IMR-90 (cell line): ENCODE measurements at regions not wholly inside any gene's neighbourhood (a gene's known extent, or its start where the extent isn't known, plus 50 kb on each side); places are given as distances from the start of the nearest gene placed in this dataset.

Experiments used
- ATAC-seq: fragments of 200-7000 bp; cut with Tn5 transposase; 2 replicates; pipeline ENCODE4 v1.9.1; 2020; ENCODE audit warnings: low read depth, mild to moderate bottlenecking, moderate library complexity
- BruUV-seq: library from RNA; stranded (reverse); fragments of 400-500 nt; replicated peaks from 2 replicates; lab custom pipeline; 2021; lab: Mats Ljungman, UMichigan
- CTCF ChIA-PET: fragments of 300-600 bp; formaldehyde crosslinking; extraction: SDS; loops from one replicate; lab custom pipeline; 2021; ENCODE audit warnings: antibody characterized with exemption; lab: Yijun Ruan, JAX
- POLR2A ChIA-PET: fragments of 300-600 bp; sonication (Branson Sonifier 250); formaldehyde crosslinking; loops from one replicate; lab custom pipeline; 2022; ENCODE audit warnings: antibody characterized with exemption; ENCODE audit not compliant: unreplicated experiment; lab: Charles Lee
- DNase-seq: peaks from one replicate; pipeline ENCODE4 v3.0.0; 2013
- H2AFZ ChIP-seq: replicated peaks from 2 replicates; pipeline ENCODE3; 2013; ENCODE audit warnings: low read length, mild to moderate bottlenecking; ENCODE audit not compliant: poor library complexity
- H2AK5ac ChIP-seq: 2 replicates; pipeline ENCODE4 v1.6.1; 2013; ENCODE audit warnings: low read depth, low read length, inconsistent platforms
- H2AK9ac ChIP-seq: replicated peaks from 2 replicates; pipeline ENCODE3; 2013; ENCODE audit warnings: mild to moderate bottlenecking, low read depth, low read length, moderate library complexity; ENCODE audit not compliant: poor library complexity
- H2BK120ac ChIP-seq: 2 replicates; pipeline ENCODE4 v1.6.1; 2013; ENCODE audit warnings: low read depth, low read length, inconsistent platforms
- H2BK15ac ChIP-seq: 3 replicates; pipeline ENCODE4 v1.6.1; 2013; ENCODE audit warnings: low read depth, low read length, inconsistent platforms
- H2BK20ac ChIP-seq: 2 replicates; pipeline ENCODE4 v1.6.1; 2013; ENCODE audit warnings: low read depth, mild to moderate bottlenecking, inconsistent platforms, low read length, moderate library complexity
- H2BK5ac ChIP-seq: 2 replicates; pipeline ENCODE4 v1.6.1; 2013; ENCODE audit warnings: mild to moderate bottlenecking, low read depth, low read length, inconsistent platforms; ENCODE audit not compliant: poor library complexity, severe bottlenecking
- H3K14ac ChIP-seq: replicated peaks from 2 replicates; pipeline ENCODE4 v1.6.1; 2013; ENCODE audit warnings: low read depth, low read length, inconsistent platforms
- H3K18ac ChIP-seq: 2 replicates; pipeline ENCODE4 v1.6.1; 2013; ENCODE audit warnings: low read depth, low read length, control low read depth
- H3K23ac ChIP-seq: 2 replicates; pipeline ENCODE4 v1.6.1; 2013; ENCODE audit warnings: low read depth, low read length, inconsistent platforms
- H3K27ac ChIP-seq: 2 replicates; pipeline ENCODE4 v1.5.1; 2013; ENCODE audit warnings: mild to moderate bottlenecking, control low read depth, low read length; ENCODE audit not compliant: insufficient read depth
- H3K27me3 ChIP-seq: 2 replicates; pipeline ENCODE4 v1.6.1; 2013; ENCODE audit warnings: low read length; ENCODE audit not compliant: control insufficient read depth, insufficient read depth
- H3K36me3 ChIP-seq: 2 replicates; pipeline ENCODE4 v1.6.1; 2013; ENCODE audit warnings: low read length, mixed read lengths; ENCODE audit not compliant: control insufficient read depth, insufficient read depth
- H3K4ac ChIP-seq: 2 replicates; pipeline ENCODE4 v1.6.1; 2013; ENCODE audit warnings: low read depth, low read length, inconsistent platforms
- H3K4me1 ChIP-seq: 2 replicates; pipeline ENCODE4 v1.6.1; 2013; ENCODE audit warnings: low read length, mixed read lengths; ENCODE audit not compliant: control insufficient read depth, insufficient read depth
- H3K4me2 ChIP-seq: 2 replicates; pipeline ENCODE4 v1.6.1; 2013; ENCODE audit warnings: low read depth, mild to moderate bottlenecking, control low read depth, low read length, moderate library complexity
- H3K4me3 ChIP-seq: 2 replicates; pipeline ENCODE4 v1.5.1; 2013; ENCODE audit warnings: low read depth, mild to moderate bottlenecking, control low read depth, low read length, moderate library complexity; ENCODE audit not compliant: insufficient read depth
- H3K56ac ChIP-seq: 2 replicates; pipeline ENCODE4 v1.6.1; 2013; ENCODE audit warnings: low read length, inconsistent platforms; ENCODE audit not compliant: insufficient read depth; ENCODE audit errors: extremely low read depth
- H3K79me1 ChIP-seq, 2 experiments: 2 replicates each; pipeline ENCODE4 v1.6.1; 2013; ENCODE audit warnings: low read length in 2 of 2, inconsistent platforms in 1 of 2, low read depth in 1 of 2
- H3K9ac ChIP-seq: 2 replicates; pipeline ENCODE4 v1.6.1; 2013; ENCODE audit warnings: low read depth, low read length, control low read depth
- H3K9me1 ChIP-seq: 2 replicates; pipeline ENCODE4 v1.6.1; 2013; ENCODE audit warnings: low read length, inconsistent platforms; ENCODE audit not compliant: insufficient read depth
- H3K9me3 ChIP-seq: 2 replicates; pipeline ENCODE4 v1.6.1; 2013; ENCODE audit warnings: low read length; ENCODE audit not compliant: control insufficient read depth, insufficient read depth
- H4K20me1 ChIP-seq: 2 replicates; pipeline ENCODE4 v1.6.1; 2013; ENCODE audit warnings: low read length, inconsistent platforms; ENCODE audit not compliant: insufficient read depth
- H4K5ac ChIP-seq: 2 replicates; pipeline ENCODE4 v1.6.1; 2013; ENCODE audit warnings: mild to moderate bottlenecking, low read depth, low read length, control low read depth
- H4K8ac ChIP-seq, 2 experiments: 2 replicates each; pipeline ENCODE4 v1.6.1; 2013; ENCODE audit warnings: low read depth in 2 of 2, low read length in 2 of 2, control low read depth in 1 of 2, inconsistent platforms in 1 of 2
- H4K91ac ChIP-seq: 2 replicates; pipeline ENCODE4 v1.6.1; 2013; ENCODE audit warnings: low read depth, low read length, inconsistent platforms; ENCODE audit not compliant: insufficient read depth
- CEBPB ChIP-seq: IDR thresholded peaks from 2 replicates; pipeline ENCODE4 v1.6.1; 2012; ENCODE audit warnings: low read depth, low read length, improper control_type of control experiment
- CHD1 ChIP-seq: IDR thresholded peaks from 2 replicates; pipeline ENCODE4 v1.6.1; 2012; ENCODE audit warnings: low read depth, low read length, improper control_type of control experiment
- MXI1 ChIP-seq: IDR thresholded peaks from 2 replicates; pipeline ENCODE4 v1.6.1; 2012; ENCODE audit warnings: low read depth, mild to moderate bottlenecking, low read length, moderate library complexity, borderline replicate concordance
- NFE2L2 ChIP-seq: fragments of 150-350 bp; IDR thresholded peaks from 2 replicates; pipeline ENCODE4 v1.6.1; 2016; ENCODE audit warnings: low read depth, mild to moderate bottlenecking, low read length
- POLR2A ChIP-seq: IDR thresholded peaks from 2 replicates; pipeline ENCODE4 v1.6.1; 2012; ENCODE audit warnings: mild to moderate bottlenecking, low read depth, low read length
- RAD21 ChIP-seq: IDR thresholded peaks from 2 replicates; pipeline ENCODE4 v1.6.1; 2012; ENCODE audit warnings: low read length, improper control_type of control experiment
- RCOR1 ChIP-seq: IDR thresholded peaks from 2 replicates; pipeline ENCODE4 v1.6.1; 2012; ENCODE audit warnings: mild to moderate bottlenecking, low read length, improper control_type of control experiment; ENCODE audit not compliant: insufficient replicate concordance
- RFX5 ChIP-seq: IDR thresholded peaks from 2 replicates; pipeline ENCODE4 v1.8.0; 2012; ENCODE audit warnings: low read depth, mild to moderate bottlenecking, low read length, moderate library complexity
- SMC3 ChIP-seq: fragments of 150-350 bp; IDR thresholded peaks from 2 replicates; pipeline ENCODE4 v1.6.1; 2016; ENCODE audit warnings: low read depth, mild to moderate bottlenecking, antibody characterized with exemption, low read length, moderate library complexity
- dilution Hi-C: fragments of 300-500 bp; cut with HindIII; formaldehyde crosslinking; loops from one replicate; pipeline ENCODE4 v1.14.3; 2018; ENCODE audit warnings: low sequenced_read_pairs; ENCODE audit not compliant: unreplicated experiment
- in situ Hi-C: fragments of 300-500 bp; cut with MboI; formaldehyde crosslinking; loops from 3 replicates; pipeline ENCODE4 v1.14.3; 2019; ENCODE audit warnings: low sequenced_read_pairs, inconsistent platforms, mixed read lengths
- intact Hi-C: fragments of 100-400 bp; cut with micrococcal nuclease; formaldehyde crosslinking; loops from 2 replicates; pipeline ENCODE4 v1.10.0; 2022
- TF ChIP-seq, protein P1 (sequence below): conservative IDR thresholded peaks from 2 replicates; pipeline ENCODE4 v1.5.1; 2012; ENCODE audit warnings: mild to moderate bottlenecking, low read depth, low read length, improper control_type of control experiment

DNA sequence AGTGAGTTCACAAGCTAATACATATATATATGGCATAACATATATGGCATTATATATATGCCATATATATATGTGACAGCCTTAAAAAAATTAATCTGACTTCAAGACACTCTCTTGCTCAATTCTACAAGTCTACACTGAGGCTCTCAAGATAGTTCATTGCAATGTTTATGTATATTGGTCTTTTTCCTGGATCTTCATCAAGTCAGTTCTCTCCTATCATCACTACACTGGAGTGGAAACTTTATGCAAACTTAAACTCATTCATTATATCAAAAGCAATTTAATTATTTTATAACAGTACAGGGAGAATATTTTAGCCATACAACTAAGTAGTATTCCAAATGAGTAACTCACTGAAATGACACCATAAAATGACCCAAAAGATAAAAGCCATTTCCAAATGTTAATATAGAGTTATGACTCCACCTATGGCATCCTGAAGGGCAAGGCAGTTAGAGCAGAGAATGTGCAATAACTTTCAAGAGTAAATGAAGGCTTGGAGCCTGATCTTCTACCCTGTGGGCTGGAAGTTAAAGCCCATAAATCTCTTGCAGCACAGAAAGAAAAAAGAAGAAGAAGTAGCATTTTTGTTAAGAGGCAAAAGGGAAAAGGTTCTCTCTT is 176.3 kb upstream of the SLIT2 start:
- peak; percentile 1 for DNase-seq
- TF ChIP-seq MXI1 (no peak), RCOR1 (no peak), RAD21 (0 out of 2 replicates have a peak, but pooled peaks have one; percentile 24), RFX5 (no peak), SMC3 (no peak), NFE2L2 (no peak), CHD1 (no peak), CEBPB (no peak), POLR2A (no peak)
- TF ChIP-seq, protein P1, sequence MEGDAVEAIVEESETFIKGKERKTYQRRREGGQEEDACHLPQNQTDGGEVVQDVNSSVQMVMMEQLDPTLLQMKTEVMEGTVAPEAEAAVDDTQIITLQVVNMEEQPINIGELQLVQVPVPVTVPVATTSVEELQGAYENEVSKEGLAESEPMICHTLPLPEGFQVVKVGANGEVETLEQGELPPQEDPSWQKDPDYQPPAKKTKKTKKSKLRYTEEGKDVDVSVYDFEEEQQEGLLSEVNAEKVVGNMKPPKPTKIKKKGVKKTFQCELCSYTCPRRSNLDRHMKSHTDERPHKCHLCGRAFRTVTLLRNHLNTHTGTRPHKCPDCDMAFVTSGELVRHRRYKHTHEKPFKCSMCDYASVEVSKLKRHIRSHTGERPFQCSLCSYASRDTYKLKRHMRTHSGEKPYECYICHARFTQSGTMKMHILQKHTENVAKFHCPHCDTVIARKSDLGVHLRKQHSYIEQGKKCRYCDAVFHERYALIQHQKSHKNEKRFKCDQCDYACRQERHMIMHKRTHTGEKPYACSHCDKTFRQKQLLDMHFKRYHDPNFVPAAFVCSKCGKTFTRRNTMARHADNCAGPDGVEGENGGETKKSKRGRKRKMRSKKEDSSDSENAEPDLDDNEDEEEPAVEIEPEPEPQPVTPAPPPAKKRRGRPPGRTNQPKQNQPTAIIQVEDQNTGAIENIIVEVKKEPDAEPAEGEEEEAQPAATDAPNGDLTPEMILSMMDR, result 0 out of 2 replicates have a peak, but pooled peaks have one; percentile 17
- H2AFZ ChIP-seq, result no peak overlapping the region
- in situ Hi-C loops, result no loop called here
- peaks cover 2% of the 10 kb centered on the region; the same call in 1 of the 2 replicates for H3K4me1 ChIP-seq
- no peak overlapping the region for H2BK15ac ChIP-seq
- CTCF ChIA-PET, result interaction anchor here (0.6 kb wide), 1 partner anchor 27 kb away, joined by 3 read pairs; no protein-coding TSS in a partner anchor
- no peak for ATAC-seq
- no peak overlapping the region for H3K4me2 ChIP-seq
- no peak overlapping the region for H4K8ac ChIP-seq
- H3K14ac ChIP-seq, result no peak overlapping the region
- no peak overlapping the region for H3K23ac ChIP-seq
- dilution Hi-C loops, result no loop called here
- H2BK20ac ChIP-seq, result no peak overlapping the region
- H3K4me3 ChIP-seq, result no peak overlapping the region
- no peaks in the 10 kb centered on the region for H3K79me1 ChIP-seq
- H3K4ac ChIP-seq, result no peak overlapping the region
- no peaks in the 10 kb centered on the region for H3K9me1 ChIP-seq
- H3K9ac ChIP-seq, result no peak overlapping the region
- H2AK9ac ChIP-seq, result no peak overlapping the region
- no peaks in the 10 kb centered on the region for H4K20me1 ChIP-seq
- no peak overlapping the region for H4K91ac ChIP-seq
- no peak overlapping the region for H3K56ac ChIP-seq
- no peak overlapping the region for H3K18ac ChIP-seq
- no peaks in the 10 kb centered on the region for H3K27me3 ChIP-seq
- BruUV-seq, result no TSS peak
- H2BK5ac ChIP-seq, result no peak overlapping the region
- no peak overlapping the region for H4K5ac ChIP-seq
- H2BK120ac ChIP-seq, result no peak overlapping the region
- intact Hi-C loops, result loop anchor here (10.0 kb wide), 1 partner anchor 169 kb away; no protein-coding TSS in a partner anchor
- H3K9me3 ChIP-seq, result no peaks in the 10 kb centered on the region
- no peak overlapping the region for H3K27ac ChIP-seq
- H3K36me3 ChIP-seq, result no peaks in the 10 kb centered on the region
- H2AK5ac ChIP-seq, result no peak overlapping the region
- POLR2A ChIA-PET, result no interaction called here
